ENCODE measurements at regions not wholly inside any gene's neighbourhood (a gene's known extent, or its start where the extent isn't known, plus 50 kb on each side); places are given as distances from the start of the nearest gene placed in this dataset.

DNA sequence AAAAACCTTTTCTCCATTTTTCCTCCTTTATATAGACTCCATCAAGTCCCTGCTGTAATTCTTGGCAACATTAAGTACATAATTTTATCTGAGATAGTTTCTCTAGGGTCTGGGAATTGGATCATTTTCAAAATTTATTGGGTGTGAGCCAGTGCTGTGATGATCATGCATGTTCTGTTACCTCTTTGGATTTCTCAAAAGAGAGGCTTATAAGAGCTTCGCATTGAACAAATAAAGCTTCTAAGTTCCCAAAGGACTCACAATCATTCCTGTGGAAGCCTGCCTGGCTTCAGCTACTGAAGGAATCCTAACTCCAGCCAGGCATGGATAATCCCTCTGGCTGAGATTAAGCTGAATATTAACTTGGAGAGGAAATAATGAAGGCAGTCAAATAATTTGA, 208.5 kb downstream of the RAB38 start:
- ATAC-seq, result no peak
- Histone ChIP-seq H3K9me2 (ENCODE audit: insufficient read depth) (no peaks in the 10 kb centered on the region), H2AFZ (ENCODE audit: low read depth, low read length, poor library complexity, severe bottlenecking) (no peak overlapping the region), H3K4me1 (ENCODE audit: control insufficient read depth in 1 of 2, insufficient read depth in 2 of 2, low read length in 2 of 2) (no peaks in the 10 kb centered on the region), H3K27me3 (ENCODE audit: insufficient read depth, low read length) (no peaks in the 10 kb centered on the region), H3K4me3 (replicated peaks in 1 of 2; ENCODE audit: low read depth in 1 of 2, low read length in 2 of 2) (no peak overlapping the region), H3K36me3 (ENCODE audit: control insufficient read depth in 1 of 2, insufficient read depth in 2 of 2, low read length in 2 of 2) (no peaks in the 10 kb centered on the region), H3K27ac (ENCODE audit: low read depth, low read length) (no peak overlapping the region), H3K79me2 (ENCODE audit: insufficient read depth, low read length) (no peaks in the 10 kb centered on the region), H3K9ac (ENCODE audit: low read length) (no peak overlapping the region), H4K20me1 (ENCODE audit: insufficient read depth) (no peaks in the 10 kb centered on the region), H3K9me3 (ENCODE audit: control insufficient read depth in 1 of 2, insufficient read depth in 1 of 2, low read depth in 1 of 2, low read length in 2 of 2) (no peaks in the 10 kb centered on the region), H3K4me2 (ENCODE audit: low read length) (no peak overlapping the region)
- BruUV-seq (replicated peaks), result no TSS peak
- TF ChIP-seq, protein P1, sequence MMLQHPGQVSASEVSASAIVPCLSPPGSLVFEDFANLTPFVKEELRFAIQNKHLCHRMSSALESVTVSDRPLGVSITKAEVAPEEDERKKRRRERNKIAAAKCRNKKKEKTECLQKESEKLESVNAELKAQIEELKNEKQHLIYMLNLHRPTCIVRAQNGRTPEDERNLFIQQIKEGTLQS (IDR thresholded peaks at IDR 0.05), result no peak
- no peak for TF ChIP-seq ZNF274 (IDR thresholded peaks at IDR 0.05; ENCODE audit: low read depth, low read length)
- TF ChIP-seq, protein P2, sequence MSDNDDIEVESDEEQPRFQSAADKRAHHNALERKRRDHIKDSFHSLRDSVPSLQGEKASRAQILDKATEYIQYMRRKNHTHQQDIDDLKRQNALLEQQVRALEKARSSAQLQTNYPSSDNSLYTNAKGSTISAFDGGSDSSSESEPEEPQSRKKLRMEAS (IDR thresholded peaks at IDR 0.05), result no peak
- TF ChIP-seq EGR1 (IDR thresholded peaks at IDR 0.05; ENCODE audit: low read depth), result no peak
- no peak for TF ChIP-seq ELF1 (IDR thresholded peaks at IDR 0.05; ENCODE audit: borderline replicate concordance, low read depth)
- no peak for TF ChIP-seq YY1 (IDR thresholded peaks at IDR 0.05; ENCODE audit: extremely low read depth, insufficient replicate concordance, low read depth, low read length)
- no peak for TF ChIP-seq RAD21 (IDR thresholded peaks at IDR 0.05; ENCODE audit: low read depth)
- TF ChIP-seq CEBPB (IDR thresholded peaks at IDR 0.05; ENCODE audit: low read depth), result no peak
- TF ChIP-seq, protein P3, sequence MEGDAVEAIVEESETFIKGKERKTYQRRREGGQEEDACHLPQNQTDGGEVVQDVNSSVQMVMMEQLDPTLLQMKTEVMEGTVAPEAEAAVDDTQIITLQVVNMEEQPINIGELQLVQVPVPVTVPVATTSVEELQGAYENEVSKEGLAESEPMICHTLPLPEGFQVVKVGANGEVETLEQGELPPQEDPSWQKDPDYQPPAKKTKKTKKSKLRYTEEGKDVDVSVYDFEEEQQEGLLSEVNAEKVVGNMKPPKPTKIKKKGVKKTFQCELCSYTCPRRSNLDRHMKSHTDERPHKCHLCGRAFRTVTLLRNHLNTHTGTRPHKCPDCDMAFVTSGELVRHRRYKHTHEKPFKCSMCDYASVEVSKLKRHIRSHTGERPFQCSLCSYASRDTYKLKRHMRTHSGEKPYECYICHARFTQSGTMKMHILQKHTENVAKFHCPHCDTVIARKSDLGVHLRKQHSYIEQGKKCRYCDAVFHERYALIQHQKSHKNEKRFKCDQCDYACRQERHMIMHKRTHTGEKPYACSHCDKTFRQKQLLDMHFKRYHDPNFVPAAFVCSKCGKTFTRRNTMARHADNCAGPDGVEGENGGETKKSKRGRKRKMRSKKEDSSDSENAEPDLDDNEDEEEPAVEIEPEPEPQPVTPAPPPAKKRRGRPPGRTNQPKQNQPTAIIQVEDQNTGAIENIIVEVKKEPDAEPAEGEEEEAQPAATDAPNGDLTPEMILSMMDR (IDR thresholded peaks at IDR 0.05 in 2 of 3, conservative IDR thresholded peaks at IDR 0.05 in 1 of 3; ENCODE audit: borderline replicate concordance in 1 of 3, insufficient read depth in 1 of 3, low read depth in 2 of 3, low read length in 2 of 3), result no peak
- TF ChIP-seq SP1 (IDR thresholded peaks at IDR 0.05; ENCODE audit: low read depth), result no peak
- TF ChIP-seq TCF7L2 (IDR thresholded peaks at IDR 0.05; ENCODE audit: borderline replicate concordance, extremely low read depth, insufficient read depth, insufficient read length), result no peak
- no peak for TF ChIP-seq ZFX (IDR thresholded peaks at IDR 0.05)
- no peak for TF ChIP-seq JUND (IDR thresholded peaks at IDR 0.05)
- TF ChIP-seq, protein P4, sequence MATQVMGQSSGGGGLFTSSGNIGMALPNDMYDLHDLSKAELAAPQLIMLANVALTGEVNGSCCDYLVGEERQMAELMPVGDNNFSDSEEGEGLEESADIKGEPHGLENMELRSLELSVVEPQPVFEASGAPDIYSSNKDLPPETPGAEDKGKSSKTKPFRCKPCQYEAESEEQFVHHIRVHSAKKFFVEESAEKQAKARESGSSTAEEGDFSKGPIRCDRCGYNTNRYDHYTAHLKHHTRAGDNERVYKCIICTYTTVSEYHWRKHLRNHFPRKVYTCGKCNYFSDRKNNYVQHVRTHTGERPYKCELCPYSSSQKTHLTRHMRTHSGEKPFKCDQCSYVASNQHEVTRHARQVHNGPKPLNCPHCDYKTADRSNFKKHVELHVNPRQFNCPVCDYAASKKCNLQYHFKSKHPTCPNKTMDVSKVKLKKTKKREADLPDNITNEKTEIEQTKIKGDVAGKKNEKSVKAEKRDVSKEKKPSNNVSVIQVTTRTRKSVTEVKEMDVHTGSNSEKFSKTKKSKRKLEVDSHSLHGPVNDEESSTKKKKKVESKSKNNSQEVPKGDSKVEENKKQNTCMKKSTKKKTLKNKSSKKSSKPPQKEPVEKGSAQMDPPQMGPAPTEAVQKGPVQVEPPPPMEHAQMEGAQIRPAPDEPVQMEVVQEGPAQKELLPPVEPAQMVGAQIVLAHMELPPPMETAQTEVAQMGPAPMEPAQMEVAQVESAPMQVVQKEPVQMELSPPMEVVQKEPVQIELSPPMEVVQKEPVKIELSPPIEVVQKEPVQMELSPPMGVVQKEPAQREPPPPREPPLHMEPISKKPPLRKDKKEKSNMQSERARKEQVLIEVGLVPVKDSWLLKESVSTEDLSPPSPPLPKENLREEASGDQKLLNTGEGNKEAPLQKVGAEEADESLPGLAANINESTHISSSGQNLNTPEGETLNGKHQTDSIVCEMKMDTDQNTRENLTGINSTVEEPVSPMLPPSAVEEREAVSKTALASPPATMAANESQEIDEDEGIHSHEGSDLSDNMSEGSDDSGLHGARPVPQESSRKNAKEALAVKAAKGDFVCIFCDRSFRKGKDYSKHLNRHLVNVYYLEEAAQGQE (IDR thresholded peaks at IDR 0.05; ENCODE audit: low read depth), result no peak
- no peak for TF ChIP-seq EZH2 (IDR thresholded peaks at IDR 0.05)
- no peak for TF ChIP-seq POLR2A (IDR thresholded peaks at IDR 0.05; ENCODE audit: borderline replicate concordance, extremely low read depth, insufficient read depth, insufficient read length)
- ChIA-PET POLR2A (no interaction called here), CTCF (interaction anchor here (1.3 kb wide), 1 partner anchor 88 kb away, joined by 4 read pairs; no protein-coding TSS in a partner anchor), RAD21 (ENCODE audit: low non-redundant PET in 1 of 2, low total read pairs in 2 of 2, uncharacterized antibody in 2 of 2, unreplicated experiment in 2 of 2) (no interaction called here)
- DNase-seq (ENCODE audit: low read depth, low spot score), result no peak
- intact Hi-C loops (cut with micrococcal nuclease), result no loop called here

Data from HCT116 (cell line).